ENCODE measurements at regions not wholly inside any gene's neighbourhood (a gene's known extent, or its start where the extent isn't known, plus 50 kb on each side); places are given as distances from the start of the nearest gene placed in this dataset.

GRCh38 chr4:179268791-179269190 lies 1826.6 kb upstream of the AGA start:
- Histone ChIP-seq H2AFZ (ENCODE audit: insufficient read depth, low read depth, low read length, poor library complexity, severe bottlenecking) (no peak overlapping the region), H3K36me3 (replicated peaks in 1 of 2; ENCODE audit: control insufficient read depth in 1 of 2, insufficient read depth in 2 of 2, low read length in 2 of 2) (no peaks in the 10 kb centered on the region), H3K9me3 (replicated peaks in 1 of 2; ENCODE audit: control insufficient read depth in 1 of 2, insufficient read depth in 1 of 2, low read length in 2 of 2) (peaks cover 3 to 6% of the 10 kb centered on the region in 2 donors), H3K9ac (ENCODE audit: insufficient read depth, low read length, poor library complexity, severe bottlenecking) (no peak overlapping the region), H3K4me3 (replicated peaks in 1 of 3; ENCODE audit: low read depth in 2 of 3, low read length in 3 of 3) (no peak overlapping the region), H3K4me1 (ENCODE audit: control insufficient read depth in 1 of 2, insufficient read depth in 2 of 2, low read length in 2 of 2) (no peaks in the 10 kb centered on the region), H4K20me1 (ENCODE audit: insufficient read depth, low read length) (no peaks in the 10 kb centered on the region), H3K79me2 (ENCODE audit: insufficient read depth, low read length) (no peaks in the 10 kb centered on the region), H3K27me3 (ENCODE audit: control insufficient read depth in 2 of 2, insufficient read depth in 2 of 2, low read length in 2 of 2) (no peaks in the 10 kb centered on the region), H3K27ac (ENCODE audit: low read depth in 1 of 2, low read length in 2 of 2) (no peak overlapping the region), H3K4me2 (replicated peaks; ENCODE audit: extremely low read depth, low read length, poor library complexity, severe bottlenecking) (no peak overlapping the region)
- Mint-ChIP-seq H3K36me3 (no peaks in the 10 kb centered on the region), H3K27ac (no peak overlapping the region), H3K4me1 (no peaks in the 10 kb centered on the region), H3K4me3 (no peak overlapping the region), H3K9me3 (peaks cover 0 to 14% (median 3%) of the 10 kb centered on the region in 7 donors), H3K27me3 (ENCODE audit: low read depth in 3 of 3) (no peaks in the 10 kb centered on the region)
- no peak for DNase-seq
- intact Hi-C loops (cut with micrococcal nuclease) = no loop called here
- TF ChIP-seq, protein P1, sequence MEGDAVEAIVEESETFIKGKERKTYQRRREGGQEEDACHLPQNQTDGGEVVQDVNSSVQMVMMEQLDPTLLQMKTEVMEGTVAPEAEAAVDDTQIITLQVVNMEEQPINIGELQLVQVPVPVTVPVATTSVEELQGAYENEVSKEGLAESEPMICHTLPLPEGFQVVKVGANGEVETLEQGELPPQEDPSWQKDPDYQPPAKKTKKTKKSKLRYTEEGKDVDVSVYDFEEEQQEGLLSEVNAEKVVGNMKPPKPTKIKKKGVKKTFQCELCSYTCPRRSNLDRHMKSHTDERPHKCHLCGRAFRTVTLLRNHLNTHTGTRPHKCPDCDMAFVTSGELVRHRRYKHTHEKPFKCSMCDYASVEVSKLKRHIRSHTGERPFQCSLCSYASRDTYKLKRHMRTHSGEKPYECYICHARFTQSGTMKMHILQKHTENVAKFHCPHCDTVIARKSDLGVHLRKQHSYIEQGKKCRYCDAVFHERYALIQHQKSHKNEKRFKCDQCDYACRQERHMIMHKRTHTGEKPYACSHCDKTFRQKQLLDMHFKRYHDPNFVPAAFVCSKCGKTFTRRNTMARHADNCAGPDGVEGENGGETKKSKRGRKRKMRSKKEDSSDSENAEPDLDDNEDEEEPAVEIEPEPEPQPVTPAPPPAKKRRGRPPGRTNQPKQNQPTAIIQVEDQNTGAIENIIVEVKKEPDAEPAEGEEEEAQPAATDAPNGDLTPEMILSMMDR (IDR thresholded peaks at IDR 0.05) = no peak
- WGBS (ENCODE audit: insufficient coverage) = 79% methylated on average over 2 of the region's 2 CpGs

GRCh38 chr4:179272282-179272681 lies 1830.0 kb upstream of the AGA start:
- H4K20me1 ChIP-seq (ENCODE audit: insufficient read depth, low read length) = no peaks in the 10 kb centered on the region
- intact Hi-C loops (cut with micrococcal nuclease) = no loop called here
- no peaks in the 10 kb centered on the region for H3K36me3 ChIP-seq (replicated peaks in 1 of 2; ENCODE audit: control insufficient read depth in 1 of 2, insufficient read depth in 2 of 2, low read length in 2 of 2)
- Mint-ChIP-seq H3K27me3 (ENCODE audit: low read depth in 3 of 3) (no peaks in the 10 kb centered on the region), H3K27ac (no peak overlapping the region), H3K4me3 (no peak overlapping the region), H3K4me1 (no peaks in the 10 kb centered on the region), H3K9me3 (peaks cover 0 to 9% (median 3%) of the 10 kb centered on the region in 7 donors), H3K36me3 (no peaks in the 10 kb centered on the region)
- TF ChIP-seq, protein P1 (IDR thresholded peaks at IDR 0.05) = no peak
- H3K27ac ChIP-seq (ENCODE audit: low read depth in 1 of 2, low read length in 2 of 2) = no peak overlapping the region
- no peaks in the 10 kb centered on the region for H3K4me1 ChIP-seq (ENCODE audit: control insufficient read depth in 1 of 2, insufficient read depth in 2 of 2, low read length in 2 of 2)
- H3K79me2 ChIP-seq (ENCODE audit: insufficient read depth, low read length) = no peaks in the 10 kb centered on the region
- H3K9me3 ChIP-seq (replicated peaks in 1 of 2; ENCODE audit: control insufficient read depth in 1 of 2, insufficient read depth in 1 of 2, low read length in 2 of 2) = no peaks in the 10 kb centered on the region
- no peaks in the 10 kb centered on the region for H3K27me3 ChIP-seq (ENCODE audit: control insufficient read depth in 2 of 2, insufficient read depth in 2 of 2, low read length in 2 of 2)
- no peak overlapping the region for H3K4me3 ChIP-seq (replicated peaks in 1 of 3; ENCODE audit: low read depth in 2 of 3, low read length in 3 of 3)
- no peak overlapping the region for H2AFZ ChIP-seq (ENCODE audit: insufficient read depth, low read depth, low read length, poor library complexity, severe bottlenecking)
- H3K9ac ChIP-seq (ENCODE audit: insufficient read depth, low read length, poor library complexity, severe bottlenecking) = no peak overlapping the region
- no peak for DNase-seq
- H3K4me2 ChIP-seq (replicated peaks; ENCODE audit: extremely low read depth, low read length, poor library complexity, severe bottlenecking) = no peak overlapping the region

All from CD14-positive monocyte (primary cell).